GM21390 (cell line): ENCODE measurements at regions not wholly inside any gene's neighbourhood (a gene's known extent, or its start where the extent isn't known, plus 50 kb on each side); places are given as distances from the start of the nearest gene placed in this dataset.

Experiments
- ATAC-seq: cut with Tn5 transposase; IDR thresholded peaks from one replicate; pipeline ENCODE4 v1.9.1; 2021; ENCODE audit not compliant: unreplicated experiment

DNA sequence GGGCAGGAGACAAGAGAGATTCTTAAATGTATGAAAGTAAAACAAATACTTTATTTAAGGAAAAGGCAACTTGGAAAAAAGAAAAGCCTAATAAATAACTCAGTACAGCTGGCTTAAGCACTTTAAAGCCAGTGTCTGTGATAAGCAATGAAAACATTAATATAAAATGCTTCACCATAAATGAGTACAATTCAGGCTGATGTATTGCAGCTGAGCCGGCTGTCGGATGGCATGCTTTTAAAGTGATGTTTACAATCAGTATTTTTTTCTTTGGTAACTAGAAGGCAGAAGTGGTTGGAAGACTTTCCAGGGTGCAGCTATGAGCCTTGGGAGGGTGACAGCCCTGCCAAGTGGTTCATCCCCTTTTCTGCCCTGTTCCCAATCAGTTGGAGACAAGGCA, 58.7 kb upstream of the CELF4 start:
- no peak for ATAC-seq

DNA sequence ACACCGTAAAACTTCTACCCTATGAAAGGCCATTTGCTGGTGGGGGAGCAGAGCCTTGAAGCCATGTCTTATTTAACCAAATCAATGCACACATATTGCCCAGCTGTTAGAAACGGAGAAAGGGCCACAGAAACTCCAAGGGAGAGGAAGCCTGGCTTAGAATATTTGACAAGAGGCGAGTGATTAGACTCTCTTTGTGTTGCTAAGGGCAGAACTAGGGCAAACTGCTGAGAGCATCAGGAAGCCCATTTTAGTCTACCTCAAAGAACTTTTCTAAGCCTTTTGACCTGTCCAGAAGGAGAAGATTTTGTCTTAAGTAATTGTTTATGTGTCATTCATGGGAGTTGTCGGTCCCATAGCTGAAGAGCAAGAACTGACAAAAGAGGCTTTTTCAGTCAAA, 54.4 kb upstream of the CELF4 start:
- ATAC-seq = no peak

- no peak for ATAC-seq
Observed at GRCh38 chr18:37617623-37618022, 52.0 kb upstream of the CELF4 start.
